ENCODE measurements at regions not wholly inside any gene's neighbourhood (a gene's known extent, or its start where the extent isn't known, plus 50 kb on each side); places are given as distances from the start of the nearest gene placed in this dataset.

DNA sequence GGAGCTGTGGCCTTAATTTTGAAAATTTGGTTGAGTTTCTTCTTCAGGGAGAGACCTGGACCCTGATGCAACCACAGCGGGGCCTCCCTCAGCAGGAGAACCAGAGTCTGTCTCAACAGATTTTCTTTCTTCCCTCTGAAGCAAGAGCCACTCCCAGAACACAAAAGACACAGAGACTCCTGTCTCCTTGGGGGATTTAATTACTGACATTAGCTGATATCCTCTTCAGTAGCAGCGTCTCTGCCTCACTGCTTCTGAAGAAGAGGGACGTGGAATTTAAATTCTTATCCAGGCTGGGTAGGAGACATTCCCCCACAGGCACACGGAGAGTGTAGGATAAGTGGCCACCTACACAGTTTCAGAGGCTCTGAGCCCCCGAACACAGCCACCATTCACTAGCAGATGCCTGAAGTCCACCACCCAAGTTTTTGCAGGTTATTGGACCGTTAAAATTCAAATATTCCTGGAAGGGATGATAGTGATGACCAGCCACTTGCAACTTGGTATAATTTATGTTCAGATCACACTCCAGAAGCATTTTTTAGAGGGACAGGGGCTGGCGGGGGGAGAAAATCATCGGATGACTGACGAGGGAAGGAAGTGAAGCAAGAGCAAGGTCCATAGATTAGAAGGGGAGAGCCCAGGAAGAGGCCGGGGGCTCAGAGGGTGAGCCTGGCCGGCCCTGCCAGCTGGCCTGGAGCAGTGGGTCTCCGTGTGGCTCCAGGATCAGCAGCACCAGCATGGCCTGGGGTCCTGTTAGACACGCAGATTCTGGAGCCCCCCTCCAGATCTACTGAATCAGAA lies 109.7 kb downstream of the BDH1 start:
- DNase-seq (ENCODE audit: low spot score in 2 of 2), result no peak
- H3K36me3 Mint-ChIP-seq (ENCODE audit: insufficient read depth), result no peaks in the 10 kb centered on the region
- H3K27ac Mint-ChIP-seq (ENCODE audit: low read depth), result no peak overlapping the region

DNA sequence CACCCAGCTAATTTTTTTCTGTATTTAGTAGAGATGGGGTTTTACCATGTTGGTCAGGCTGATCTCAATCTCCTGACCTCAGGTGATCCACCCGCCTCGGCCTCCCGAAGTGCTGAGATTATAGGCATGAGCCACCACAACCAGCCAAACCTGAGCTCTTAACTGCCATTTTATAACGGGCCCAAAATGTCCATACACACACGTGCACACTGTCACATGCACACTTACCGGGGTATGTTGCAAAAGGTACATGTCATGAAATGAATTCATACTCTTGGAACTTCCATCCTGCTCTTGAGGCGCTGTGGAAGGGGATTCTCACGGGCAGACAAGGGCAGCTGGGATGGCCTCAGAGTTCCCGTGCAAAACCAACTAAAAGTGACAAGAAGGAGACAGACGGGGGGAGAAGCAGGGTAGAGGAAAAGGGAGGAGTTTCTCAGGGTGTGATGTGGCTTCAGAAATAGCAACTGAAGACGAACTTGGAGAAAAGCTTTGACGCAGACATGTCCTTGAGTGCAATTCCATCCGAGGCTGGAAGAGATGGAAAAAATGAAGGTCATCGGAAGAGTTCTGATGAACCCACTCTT lies 110.9 kb downstream of the BDH1 start:
- no peak for ATAC-seq (replicated peaks; ENCODE audit: extremely low read depth, poor library complexity, severe bottlenecking)
- H3K4me3 Mint-ChIP-seq, result peak overlapping the region; percentile 17
- no peak for DNase-seq (ENCODE audit: low spot score in 2 of 2)
- H3K9me3 Mint-ChIP-seq, result no peaks in the 10 kb centered on the region
- H3K36me3 Mint-ChIP-seq (ENCODE audit: insufficient read depth), result no peaks in the 10 kb centered on the region
- H3K4me1 Mint-ChIP-seq, result peaks cover 5% of the 10 kb centered on the region
- H3K27ac Mint-ChIP-seq (ENCODE audit: low read depth), result no peak overlapping the region
- peaks cover 69% of the 10 kb centered on the region for H3K27me3 Mint-ChIP-seq

More for the DNA sequence above, 109.7 kb downstream of the BDH1 start:
- peaks cover 5% of the 10 kb centered on the region for H3K4me1 Mint-ChIP-seq
- no peaks in the 10 kb centered on the region for H3K9me3 Mint-ChIP-seq
- peaks cover 56% of the 10 kb centered on the region for H3K27me3 Mint-ChIP-seq
- H3K4me3 Mint-ChIP-seq, result no peak overlapping the region
- no peak for ATAC-seq (replicated peaks; ENCODE audit: extremely low read depth, poor library complexity, severe bottlenecking)

DNA sequence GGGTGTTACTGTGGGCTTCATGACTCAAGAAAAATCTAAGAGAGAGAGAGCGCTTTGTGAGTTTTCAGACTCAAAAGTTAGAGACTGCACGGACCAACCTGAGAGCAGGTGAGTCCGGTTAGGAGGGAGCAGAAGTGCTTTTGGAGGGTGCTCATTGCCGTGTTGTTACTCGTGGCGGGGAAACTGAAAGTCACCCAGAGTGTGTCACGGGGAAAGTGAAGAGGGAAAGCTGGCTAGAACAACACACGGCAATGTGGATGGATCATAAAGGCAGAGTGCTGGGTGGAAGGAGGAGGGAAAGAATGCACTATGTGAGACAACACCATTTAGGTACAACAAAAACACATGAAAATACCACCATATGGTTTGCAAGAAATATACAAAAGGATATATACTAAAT lies 112.3 kb downstream of the BDH1 start:
- H3K9me3 Mint-ChIP-seq, result no peaks in the 10 kb centered on the region
- H3K4me1 Mint-ChIP-seq, result peaks cover 5% of the 10 kb centered on the region
- peaks cover 82% of the 10 kb centered on the region for H3K27me3 Mint-ChIP-seq

DNA sequence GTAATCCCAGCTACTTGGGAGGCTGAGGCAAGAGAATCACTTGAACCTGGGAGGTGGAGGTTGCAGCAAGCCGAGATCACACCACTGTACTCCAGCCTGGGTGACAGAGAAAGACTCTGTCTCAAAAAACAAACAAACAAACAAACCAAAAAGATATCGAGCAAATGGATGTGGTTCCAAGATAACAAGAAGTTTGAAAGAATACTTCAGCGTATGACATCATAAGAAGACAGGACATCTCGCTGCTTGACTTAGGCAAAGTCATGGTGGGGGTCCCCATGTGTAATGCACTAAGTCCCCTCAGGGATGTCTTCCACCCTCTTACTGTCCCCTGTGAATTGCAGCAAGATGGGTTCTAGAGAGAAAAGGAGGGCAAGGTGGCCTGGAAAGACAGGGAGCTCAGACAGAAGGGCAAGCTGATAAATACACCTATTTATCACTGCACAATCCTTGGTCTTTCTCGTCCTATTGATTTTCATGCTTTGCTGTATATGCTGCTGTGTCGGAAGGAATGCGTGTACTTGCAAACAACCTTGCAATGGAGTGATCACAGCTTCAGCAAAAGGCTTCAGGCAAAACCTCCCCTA lies 115.0 kb downstream of the BDH1 start:
- no peak for ATAC-seq (replicated peaks; ENCODE audit: extremely low read depth, poor library complexity, severe bottlenecking)
- H3K36me3 Mint-ChIP-seq (ENCODE audit: insufficient read depth), result no peaks in the 10 kb centered on the region

More for the DNA sequence above, 112.3 kb downstream of the BDH1 start:
- DNase-seq (ENCODE audit: low spot score in 2 of 2) (no peak), ATAC-seq (replicated peaks; ENCODE audit: extremely low read depth, poor library complexity, severe bottlenecking) (no peak)
- Mint-ChIP-seq H3K27ac (ENCODE audit: low read depth) (no peak overlapping the region), H3K4me3 (no peak overlapping the region), H3K36me3 (ENCODE audit: insufficient read depth) (no peaks in the 10 kb centered on the region)

DNA sequence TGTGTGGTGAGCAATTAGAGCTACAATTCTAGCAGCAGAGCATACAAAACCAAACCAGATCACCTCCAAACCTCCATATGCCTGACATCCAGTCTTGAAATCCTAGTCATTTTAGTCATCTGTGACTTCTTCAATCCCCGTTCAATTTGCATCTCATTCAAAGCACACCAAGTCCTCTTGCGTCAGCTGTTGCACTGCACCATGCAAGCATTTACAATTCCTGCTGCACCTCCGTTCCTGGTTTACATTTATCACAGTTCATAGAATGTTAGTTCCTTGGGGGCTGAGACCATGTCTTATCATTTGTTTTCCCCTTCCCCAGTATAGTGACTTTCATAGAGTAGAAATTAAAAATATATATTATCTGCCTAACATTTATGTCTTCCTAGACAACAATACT lies 116.9 kb downstream of the BDH1 start:
- no peak for ATAC-seq (replicated peaks; ENCODE audit: extremely low read depth, poor library complexity, severe bottlenecking)
- no peaks in the 10 kb centered on the region for H3K36me3 Mint-ChIP-seq (ENCODE audit: insufficient read depth)
- peaks cover 55% of the 10 kb centered on the region for H3K27me3 Mint-ChIP-seq

More for the DNA sequence above, 115.0 kb downstream of the BDH1 start:
- Mint-ChIP-seq H3K4me1 (peaks cover 5% of the 10 kb centered on the region), H3K27me3 (peaks cover 71% of the 10 kb centered on the region), H3K9me3 (no peaks in the 10 kb centered on the region), H3K4me3 (no peak overlapping the region), H3K27ac (ENCODE audit: low read depth) (no peak overlapping the region)
- DNase-seq (ENCODE audit: low spot score in 2 of 2), result no peak

DNA sequence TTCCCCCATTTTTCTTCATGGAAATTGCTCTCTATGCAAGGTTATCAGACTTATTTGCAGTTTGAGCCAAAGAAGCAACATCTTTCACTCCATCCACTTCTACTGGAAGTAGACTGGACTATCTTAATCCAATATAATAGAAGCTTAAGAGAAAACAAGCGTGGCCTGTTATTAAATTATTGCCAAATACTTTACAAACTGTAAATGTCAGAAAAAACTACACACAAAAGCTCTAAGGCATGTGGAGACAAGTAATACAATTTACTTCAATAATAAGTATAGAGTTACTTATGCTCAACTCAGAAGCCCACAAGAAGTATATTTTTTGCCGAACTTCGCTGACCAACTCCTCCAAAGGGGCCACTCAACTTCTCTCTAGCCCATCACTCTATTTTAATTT lies 120.3 kb downstream of the BDH1 start:
- no peaks in the 10 kb centered on the region for H3K4me1 Mint-ChIP-seq
- H3K27ac Mint-ChIP-seq (ENCODE audit: low read depth), result no peak overlapping the region
- peaks cover 46% of the 10 kb centered on the region for H3K27me3 Mint-ChIP-seq
- ATAC-seq (replicated peaks; ENCODE audit: extremely low read depth, poor library complexity, severe bottlenecking), result no peak
- H3K4me3 Mint-ChIP-seq, result no peak overlapping the region
- DNase-seq (ENCODE audit: low spot score in 2 of 2), result no peak
- no peaks in the 10 kb centered on the region for H3K9me3 Mint-ChIP-seq
- no peaks in the 10 kb centered on the region for H3K36me3 Mint-ChIP-seq (ENCODE audit: insufficient read depth)

More for the DNA sequence above, 116.9 kb downstream of the BDH1 start:
- Mint-ChIP-seq H3K9me3 (no peaks in the 10 kb centered on the region), H3K27ac (ENCODE audit: low read depth) (no peak overlapping the region), H3K4me3 (no peak overlapping the region), H3K4me1 (no peaks in the 10 kb centered on the region)
- DNase-seq (ENCODE audit: low spot score in 2 of 2), result no peak

DNA sequence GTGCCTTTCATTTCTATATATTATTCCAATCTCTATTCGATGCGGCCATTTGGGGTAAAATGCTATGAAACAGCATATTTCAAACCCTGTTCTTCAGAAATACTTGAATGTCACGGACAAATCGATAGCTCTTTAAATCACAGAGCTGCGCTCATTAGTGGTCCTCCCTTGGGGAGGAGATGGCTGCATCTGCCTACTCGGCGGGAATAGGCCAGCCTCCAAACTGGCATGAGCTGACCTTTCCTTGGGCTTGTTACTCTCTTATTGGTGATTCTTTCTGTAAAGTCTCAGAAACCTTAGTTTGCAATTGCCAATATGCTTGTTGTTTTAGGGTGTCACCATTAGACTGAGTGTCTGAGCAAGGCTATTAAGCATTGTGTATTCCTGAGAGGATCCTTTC lies 120.9 kb downstream of the BDH1 start:
- ATAC-seq (replicated peaks; ENCODE audit: extremely low read depth, poor library complexity, severe bottlenecking), result no peak
- DNase-seq (ENCODE audit: low spot score in 2 of 2), result no peak
- Mint-ChIP-seq H3K9me3 (no peaks in the 10 kb centered on the region), H3K27me3 (peaks cover 46% of the 10 kb centered on the region), H3K4me3 (no peak overlapping the region), H3K36me3 (ENCODE audit: insufficient read depth) (no peaks in the 10 kb centered on the region), H3K27ac (ENCODE audit: low read depth) (no peak overlapping the region), H3K4me1 (no peaks in the 10 kb centered on the region)

DNA sequence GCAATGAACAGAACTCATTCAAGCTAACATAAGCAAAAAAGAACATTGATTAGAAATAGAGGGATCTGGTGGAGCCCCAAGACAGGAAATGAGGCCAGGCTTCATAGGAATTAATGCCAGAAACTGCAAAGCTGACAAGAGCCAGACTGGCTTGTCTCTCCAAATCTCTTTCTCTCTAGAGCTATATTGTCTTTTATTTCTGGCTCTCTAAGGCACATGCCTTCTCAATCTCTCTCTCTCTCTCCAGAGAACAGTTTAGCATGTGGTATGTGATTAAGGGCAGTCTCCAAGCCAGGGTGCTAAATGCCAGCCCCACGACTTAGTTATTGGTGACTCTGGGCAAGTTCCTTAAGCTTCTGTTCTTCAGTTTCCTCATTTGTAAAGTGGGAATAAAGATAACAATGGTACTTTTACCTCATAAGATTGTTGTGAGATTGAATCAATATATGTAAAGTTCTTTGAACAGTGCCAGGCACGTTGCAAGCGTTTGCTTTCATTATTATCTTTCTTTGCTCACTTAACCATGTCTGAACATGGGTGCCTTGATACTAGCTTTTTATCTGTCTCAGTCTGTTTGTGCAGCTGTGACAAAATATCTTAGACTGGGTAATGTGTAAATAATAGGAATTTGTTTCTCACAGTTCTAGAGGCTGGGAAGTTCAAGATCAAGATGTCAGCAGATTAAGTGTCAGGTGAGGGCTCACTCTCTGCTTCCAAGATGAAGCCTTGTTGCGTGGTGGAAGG lies 123.2 kb downstream of the BDH1 start:
- H3K9me3 Mint-ChIP-seq, result no peaks in the 10 kb centered on the region
- H3K36me3 Mint-ChIP-seq (ENCODE audit: insufficient read depth), result peaks cover 4% of the 10 kb centered on the region
- H3K4me3 Mint-ChIP-seq, result no peak overlapping the region
- DNase-seq (ENCODE audit: low spot score in 2 of 2) (no peak), ATAC-seq (replicated peaks; ENCODE audit: extremely low read depth, poor library complexity, severe bottlenecking) (no peak)
- no peak overlapping the region for H3K27ac Mint-ChIP-seq (ENCODE audit: low read depth)
- H3K27me3 Mint-ChIP-seq, result peaks cover 52% of the 10 kb centered on the region
- peaks cover 9% of the 10 kb centered on the region for H3K4me1 Mint-ChIP-seq

DNA sequence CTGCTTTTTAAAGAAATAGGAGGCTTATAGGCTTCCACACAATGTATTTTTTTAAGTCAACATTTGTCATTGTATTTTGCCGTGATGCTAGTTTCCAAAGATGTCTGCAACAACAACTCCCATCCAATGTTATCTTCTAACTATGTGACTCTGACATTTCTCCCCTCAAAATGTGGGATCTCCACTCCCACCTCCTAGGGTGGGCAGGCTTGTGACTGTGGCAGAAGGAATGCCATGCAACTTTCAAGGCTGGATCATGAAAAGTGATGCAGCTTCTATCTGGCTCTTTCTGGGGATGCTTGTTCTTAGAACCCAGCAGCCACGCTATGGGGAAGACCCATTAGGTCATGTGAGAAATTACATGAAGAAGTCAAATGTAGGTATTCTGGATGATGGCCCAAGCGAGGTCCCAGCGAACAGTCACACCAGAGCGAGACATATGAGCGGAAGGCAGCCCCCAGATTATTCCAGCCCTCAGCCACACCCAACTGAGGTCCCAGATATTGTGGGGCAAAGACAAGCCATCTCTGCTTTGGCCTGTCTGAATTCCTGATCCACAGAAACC lies 124.3 kb downstream of the BDH1 start:
- H3K4me1 Mint-ChIP-seq, result peaks cover 9% of the 10 kb centered on the region
- H3K27ac Mint-ChIP-seq (ENCODE audit: low read depth), result no peak overlapping the region
- H3K4me3 Mint-ChIP-seq, result no peak overlapping the region
- peaks cover 52% of the 10 kb centered on the region for H3K27me3 Mint-ChIP-seq
- peaks cover 4% of the 10 kb centered on the region for H3K36me3 Mint-ChIP-seq (ENCODE audit: insufficient read depth)
- no peaks in the 10 kb centered on the region for H3K9me3 Mint-ChIP-seq
- no peak for DNase-seq (ENCODE audit: low spot score in 2 of 2)
- no peak for ATAC-seq (replicated peaks; ENCODE audit: extremely low read depth, poor library complexity, severe bottlenecking)

DNA sequence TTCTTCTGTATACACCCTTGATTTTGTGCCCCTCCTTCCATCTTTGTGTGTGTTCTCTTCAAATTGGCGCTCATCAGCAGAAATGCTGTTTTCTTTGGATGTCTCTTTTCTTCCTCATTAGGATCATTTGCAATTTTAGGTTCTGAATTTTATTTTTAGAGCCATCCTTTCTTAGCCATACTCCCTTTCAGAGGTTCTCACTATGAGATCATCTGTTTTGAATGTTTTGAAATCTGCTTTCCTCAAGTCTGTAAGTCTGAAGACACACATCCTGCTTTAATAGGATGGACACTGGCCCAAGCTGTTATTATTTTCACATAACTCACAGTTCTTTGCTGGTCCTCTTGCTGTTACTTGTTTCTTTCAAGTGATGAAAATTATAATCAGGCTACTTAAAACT lies 124.8 kb downstream of the BDH1 start:
- peaks cover 4% of the 10 kb centered on the region for H3K36me3 Mint-ChIP-seq (ENCODE audit: insufficient read depth)
- peaks cover 9% of the 10 kb centered on the region for H3K4me1 Mint-ChIP-seq
- H3K27ac Mint-ChIP-seq (ENCODE audit: low read depth), result no peak overlapping the region
- peaks cover 52% of the 10 kb centered on the region for H3K27me3 Mint-ChIP-seq
- H3K9me3 Mint-ChIP-seq, result no peaks in the 10 kb centered on the region
- DNase-seq (ENCODE audit: low spot score in 2 of 2) (no peak), ATAC-seq (replicated peaks; ENCODE audit: extremely low read depth, poor library complexity, severe bottlenecking) (no peak)
- no peak overlapping the region for H3K4me3 Mint-ChIP-seq

DNA sequence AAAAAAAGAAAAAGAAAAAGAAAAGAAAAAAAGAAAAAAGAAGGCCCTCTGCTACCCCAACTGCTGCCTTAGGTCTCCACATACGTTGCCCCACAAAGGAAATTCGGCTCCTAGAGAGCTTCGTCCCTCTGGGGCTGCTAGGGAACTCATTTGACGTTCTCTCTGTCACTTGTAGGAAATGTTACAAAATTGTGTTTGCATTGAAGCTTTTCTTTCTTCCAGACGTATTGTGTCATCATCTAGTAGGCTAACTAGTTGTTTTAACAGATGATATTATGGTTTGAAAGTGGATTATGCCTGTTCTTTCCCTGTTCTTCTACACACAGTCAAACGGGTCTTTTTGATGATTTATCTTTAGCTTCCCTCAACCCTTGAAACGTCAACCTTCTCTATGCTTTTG lies 125.3 kb downstream of the BDH1 start:
- peaks cover 53% of the 10 kb centered on the region for H3K27me3 Mint-ChIP-seq

DNA sequence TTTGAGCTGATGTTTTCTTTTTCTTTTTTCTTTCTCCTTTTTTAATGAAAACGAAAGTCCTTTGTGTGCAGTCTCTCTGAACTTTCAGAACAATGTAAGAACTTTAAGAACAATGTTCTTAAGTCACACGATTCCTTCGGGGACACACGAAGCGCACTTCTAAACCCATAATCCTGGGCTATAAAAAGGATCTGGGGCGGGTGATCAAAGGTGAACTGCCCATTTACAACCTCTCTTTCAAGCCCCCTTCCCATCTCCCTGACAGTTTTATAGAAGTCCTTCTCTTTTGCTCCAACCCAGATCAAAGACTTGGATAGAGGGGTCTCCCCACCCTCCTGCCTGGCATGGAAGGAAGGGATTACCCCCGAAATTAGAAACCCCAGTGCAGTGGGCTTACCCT lies 126.8 kb downstream of the BDH1 start:
- Mint-ChIP-seq H3K4me3 (no peak overlapping the region), H3K9me3 (no peaks in the 10 kb centered on the region), H3K27ac (ENCODE audit: low read depth) (no peak overlapping the region), H3K36me3 (ENCODE audit: insufficient read depth) (peaks cover 4% of the 10 kb centered on the region), H3K4me1 (peaks cover 9% of the 10 kb centered on the region), H3K27me3 (peaks cover 68% of the 10 kb centered on the region)
- no peak for DNase-seq (ENCODE audit: low spot score in 2 of 2)
- ATAC-seq (replicated peaks; ENCODE audit: extremely low read depth, poor library complexity, severe bottlenecking), result no peak

More for the DNA sequence above, 125.3 kb downstream of the BDH1 start:
- Mint-ChIP-seq H3K27ac (ENCODE audit: low read depth) (no peak overlapping the region), H3K4me3 (no peak overlapping the region), H3K4me1 (peaks cover 9% of the 10 kb centered on the region), H3K9me3 (no peaks in the 10 kb centered on the region), H3K36me3 (ENCODE audit: insufficient read depth) (peaks cover 4% of the 10 kb centered on the region)
- ATAC-seq (replicated peaks; ENCODE audit: extremely low read depth, poor library complexity, severe bottlenecking), result no peak
- no peak for DNase-seq (ENCODE audit: low spot score in 2 of 2)
